GM19463 (cell line): ENCODE measurements at regions not wholly inside any gene's neighbourhood (a gene's known extent, or its start where the extent isn't known, plus 50 kb on each side); places are given as distances from the start of the nearest gene placed in this dataset.
"Not testable (repeated sequence)": the region's sequence is repeated elsewhere in the genome, so short reads cannot be mapped to it uniquely, and the experiment has no call there.

Experiments used
- ATAC-seq: cut with Tn5 transposase; IDR thresholded peaks from one replicate; pipeline ENCODE4 v1.9.1; 2021; ENCODE audit warnings: mild to moderate bottlenecking, moderate library complexity; ENCODE audit not compliant: unreplicated experiment

DNA sequence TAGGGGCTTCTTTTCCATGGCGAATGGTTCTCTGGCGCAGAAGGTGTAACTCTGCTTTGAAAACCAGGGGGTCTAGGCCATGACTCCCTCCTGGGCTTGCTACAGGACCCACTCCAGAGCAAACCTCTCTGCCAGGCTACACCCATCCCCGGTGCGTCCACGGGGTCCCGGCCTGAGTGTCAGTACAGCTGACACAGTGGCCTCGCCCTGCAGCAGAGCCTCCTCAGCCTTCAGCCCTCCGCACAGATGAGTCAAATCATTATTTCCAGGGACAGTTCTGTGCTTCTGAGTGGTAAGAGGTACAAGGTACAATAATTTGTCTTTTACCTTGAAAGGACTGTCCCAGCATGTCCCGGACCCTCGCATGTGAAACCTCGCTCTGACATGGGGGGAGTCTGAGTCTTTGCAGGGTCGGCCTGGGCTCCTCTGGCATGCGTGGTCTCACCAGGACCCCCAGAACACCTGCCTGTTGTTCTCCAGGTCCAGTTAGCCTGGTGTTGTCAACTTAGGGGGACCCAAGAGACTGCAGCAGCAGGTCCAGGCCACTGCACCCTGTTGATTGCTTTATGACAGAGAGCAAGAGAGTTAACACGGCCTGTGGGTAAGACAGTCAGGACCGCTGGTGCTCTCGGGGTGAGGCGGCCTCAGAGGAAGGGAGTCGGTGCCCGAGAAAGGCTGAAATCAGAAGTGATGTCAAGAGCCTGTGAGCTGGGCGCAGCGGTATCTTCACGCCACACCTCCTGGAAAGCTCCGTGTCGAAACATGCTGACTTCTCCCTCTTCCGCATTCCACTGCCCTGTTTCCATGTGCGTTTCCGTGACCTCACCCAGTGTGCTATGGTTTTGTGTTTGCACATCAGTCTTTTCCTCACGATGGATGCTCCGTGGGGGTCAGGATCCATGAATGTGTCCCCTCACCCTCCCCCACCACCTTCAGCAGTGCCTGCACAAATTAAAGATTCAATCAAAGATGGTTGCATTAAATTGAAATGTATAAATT, 340.1 kb downstream of the EIPR1 start:
- ATAC-seq = no peak

GRCh38 chr2:3036432-3037125, 341.0 kb downstream of the EIPR1 start:
- no peak for ATAC-seq

DNA sequence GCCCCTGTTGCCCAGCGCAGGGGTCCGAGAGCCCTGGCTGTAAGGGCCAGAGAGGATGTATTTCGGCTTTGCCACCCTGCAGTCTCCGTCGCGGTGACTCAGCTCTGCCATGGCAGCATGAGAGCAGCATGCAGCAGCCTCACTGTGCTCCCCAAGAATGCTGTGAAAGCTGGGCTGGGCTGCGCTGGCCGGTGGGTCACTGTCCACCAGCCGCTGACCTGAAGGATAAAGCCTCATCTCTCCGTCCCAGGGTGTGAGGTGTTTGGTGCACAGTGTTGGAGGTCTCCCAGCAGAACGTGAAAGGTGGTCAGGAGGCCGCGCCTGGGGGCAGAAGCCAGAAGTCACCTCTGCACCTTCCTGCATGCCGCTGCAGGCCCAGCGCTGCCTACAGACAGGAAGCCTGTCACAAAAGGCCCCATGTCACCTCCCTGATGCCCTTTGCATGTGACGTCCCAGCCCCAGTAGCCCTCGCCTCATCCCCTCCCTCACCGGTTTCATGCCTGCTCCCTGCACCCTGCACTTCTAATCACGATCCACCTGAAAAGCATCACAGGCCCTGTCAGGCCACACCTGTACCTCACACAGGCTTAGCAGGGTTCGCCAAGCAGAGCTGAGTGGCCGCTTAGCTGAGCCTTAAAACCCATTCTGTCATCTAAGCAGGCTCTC, 342.1 kb downstream of the EIPR1 start:
- no peak for ATAC-seq

DNA sequence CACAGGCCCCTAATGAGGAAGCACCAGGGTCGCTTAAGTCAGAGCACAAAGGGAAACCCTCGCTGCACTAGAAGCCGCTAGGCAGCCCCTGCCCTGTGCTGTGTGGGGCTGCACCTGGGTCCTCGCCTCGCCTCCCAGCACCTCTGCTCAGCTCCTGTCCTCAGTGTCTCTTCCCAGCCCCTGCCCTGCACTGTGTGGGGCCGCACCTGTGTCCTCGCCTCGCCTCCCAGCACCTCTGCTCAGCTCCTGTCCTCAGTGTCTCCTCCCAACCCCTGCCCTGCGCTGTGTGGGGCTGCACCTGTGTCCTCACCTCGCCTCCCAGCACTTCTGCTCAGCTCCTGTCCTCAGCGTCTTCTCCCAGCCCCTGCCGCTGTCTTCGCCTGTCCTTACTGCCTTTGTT, 342.8 kb downstream of the EIPR1 start:
- ATAC-seq = no peak

DNA sequence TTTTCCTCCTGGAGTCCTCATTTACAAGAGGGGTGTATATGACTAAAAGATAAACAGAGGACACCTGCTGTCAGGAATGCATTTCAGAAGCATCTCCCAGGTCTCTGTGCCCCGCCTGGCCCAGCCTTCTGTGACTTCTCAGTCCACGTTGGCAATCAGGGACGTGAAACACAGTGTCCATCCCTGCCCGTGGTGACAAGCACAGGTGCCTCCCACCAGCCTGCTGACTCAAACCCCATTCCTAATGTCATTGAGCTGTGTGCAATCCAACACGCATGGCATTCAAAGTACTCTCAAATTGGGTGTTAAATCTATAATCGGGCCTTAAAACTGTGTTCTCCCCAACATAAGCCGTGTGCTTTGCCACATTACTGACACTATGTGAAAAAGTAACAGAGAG, 343.2 kb downstream of the EIPR1 start:
- no peak for ATAC-seq

GRCh38 chr2:3033315-3033714, 344.3 kb downstream of the EIPR1 start:
- ATAC-seq = no peak

DNA sequence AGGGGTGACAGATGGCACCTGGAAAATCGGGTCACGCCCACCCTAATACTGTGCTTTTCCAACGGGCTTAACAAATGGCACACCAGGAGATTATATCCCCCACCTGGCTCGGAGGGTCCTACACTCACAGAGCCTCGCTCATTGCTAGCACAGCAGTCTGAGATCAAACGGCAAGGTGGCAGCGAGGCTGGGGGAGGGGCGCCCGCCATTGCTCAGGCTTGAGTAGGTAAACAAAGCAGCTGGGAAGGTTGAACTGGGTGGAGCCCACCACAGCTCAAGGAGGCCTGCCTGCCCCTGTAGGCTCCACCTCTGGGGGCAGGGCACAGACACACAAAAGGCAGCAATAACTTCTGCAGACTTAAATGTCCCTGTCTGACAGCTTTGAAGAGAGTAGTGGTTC, 346.8 kb downstream of the EIPR1 start:
- ATAC-seq = not testable (repeated sequence)

GRCh38 chr2:3025984-3026383, 351.6 kb downstream of the EIPR1 start:
- ATAC-seq = no peak

DNA sequence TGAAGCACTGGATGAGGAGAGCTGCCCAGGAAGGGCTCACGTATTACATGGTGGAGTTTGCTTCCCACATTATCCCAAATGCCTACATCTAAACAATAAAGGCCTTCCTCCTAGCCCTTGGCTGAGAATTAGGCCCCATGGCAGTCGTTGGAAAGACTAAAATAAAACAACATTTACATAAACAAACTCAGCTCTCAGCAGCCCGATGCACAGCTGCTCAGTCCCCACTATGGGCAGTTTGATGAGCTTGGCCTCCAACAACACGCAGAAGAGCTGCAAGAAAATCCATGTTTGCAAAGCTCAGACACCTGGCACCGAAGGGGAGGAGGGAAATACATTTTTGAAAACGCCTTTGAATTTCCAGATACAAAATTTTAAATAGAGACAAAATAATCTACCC, 352.4 kb downstream of the EIPR1 start:
- ATAC-seq = no peak

GRCh38 chr2:3024401-3024935, 353.1 kb downstream of the EIPR1 start:
- no peak for ATAC-seq

- no peak for ATAC-seq
These were observed 354.1 kb downstream of the EIPR1 start for GRCh38 chr2:3023531-3023930.

DNA sequence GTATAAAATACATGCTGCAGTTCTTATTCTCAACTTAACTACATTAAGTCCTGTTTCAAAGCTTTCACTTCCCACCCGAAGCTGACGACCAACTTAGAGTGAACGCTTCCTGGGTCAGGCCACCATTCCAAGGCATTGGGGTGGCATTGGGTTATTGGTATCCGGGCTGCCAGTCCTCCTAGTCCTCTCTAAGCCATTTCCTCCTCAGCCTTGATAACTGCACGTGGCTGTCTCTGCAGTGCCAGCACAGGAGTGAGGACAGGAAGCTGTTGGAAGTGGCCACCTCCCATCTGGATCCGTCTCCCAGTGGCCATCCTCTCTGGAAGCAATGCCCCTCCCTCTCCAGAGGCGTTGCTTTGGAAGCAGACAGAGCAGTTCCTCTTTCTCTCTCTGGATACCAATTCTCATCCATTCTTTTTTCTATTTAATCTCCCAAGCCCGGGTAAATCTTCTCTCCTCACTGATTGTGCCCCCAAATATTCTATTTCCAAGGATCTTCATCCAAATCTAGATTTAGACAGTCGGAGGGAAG, 354.7 kb downstream of the EIPR1 start:
- ATAC-seq = no peak

DNA sequence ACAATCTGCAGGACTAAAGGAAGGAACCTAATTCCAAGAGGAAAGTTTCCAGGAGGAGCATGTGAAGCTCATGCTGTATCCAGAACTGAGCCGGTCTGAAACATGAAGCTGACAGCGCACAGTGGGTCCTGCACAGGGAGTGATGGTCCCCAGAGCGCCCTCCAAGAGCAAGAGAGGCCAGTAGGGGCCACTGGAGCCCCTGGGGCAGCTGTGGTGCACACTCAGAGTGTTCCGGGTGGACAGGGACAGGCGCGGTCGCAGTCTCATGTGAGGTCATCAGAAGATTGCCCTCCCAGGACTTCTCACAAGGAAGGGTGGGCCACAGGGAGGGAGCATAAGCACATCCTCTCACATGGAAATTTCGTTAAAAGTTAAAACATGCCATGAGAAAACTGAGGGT, 355.9 kb downstream of the EIPR1 start:
- no peak for ATAC-seq

GRCh38 chr2:3010001-3010400, 367.6 kb downstream of the EIPR1 start:
- no peak for ATAC-seq

DNA sequence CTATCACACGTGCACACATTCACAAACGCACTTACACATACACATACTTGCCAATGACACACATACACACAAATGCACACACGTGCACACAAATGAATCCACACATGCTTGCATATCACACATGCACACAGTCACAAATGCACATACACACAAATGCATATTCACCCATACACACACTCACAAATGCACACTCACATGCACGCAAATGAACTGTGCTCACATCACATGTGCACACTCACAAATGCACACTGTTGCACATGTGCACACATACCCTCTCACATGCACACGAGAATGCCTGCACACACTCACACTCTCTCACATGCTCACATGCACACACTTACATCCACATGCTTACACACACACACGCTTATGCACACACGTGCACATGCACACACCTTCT, 368.1 kb downstream of the EIPR1 start:
- no peak for ATAC-seq

- ATAC-seq = no peak
These were observed 368.6 kb downstream of the EIPR1 start for GRCh38 chr2:3009005-3009404.

DNA sequence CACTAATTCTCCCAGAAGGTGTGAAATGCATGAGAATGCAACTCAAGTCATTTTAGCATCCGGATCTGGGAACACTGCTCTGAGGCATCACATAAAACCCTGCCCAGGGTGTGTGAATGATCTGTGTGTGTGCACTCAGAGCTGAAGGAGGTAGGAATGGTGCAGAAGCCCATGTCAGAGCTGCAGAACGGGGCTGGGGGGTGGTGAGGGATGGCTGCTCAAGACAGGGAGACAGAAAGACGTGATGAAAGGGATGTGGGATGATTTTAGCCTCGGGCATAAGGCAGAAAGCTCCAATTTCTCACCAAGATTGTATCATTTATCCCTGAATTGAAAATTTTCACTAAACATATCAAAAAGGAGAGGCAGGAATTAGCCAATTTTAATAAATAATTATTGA, 369.1 kb downstream of the EIPR1 start:
- ATAC-seq = no peak

GRCh38 chr2:3007135-3007534, 370.5 kb downstream of the EIPR1 start:
- no peak for ATAC-seq

DNA sequence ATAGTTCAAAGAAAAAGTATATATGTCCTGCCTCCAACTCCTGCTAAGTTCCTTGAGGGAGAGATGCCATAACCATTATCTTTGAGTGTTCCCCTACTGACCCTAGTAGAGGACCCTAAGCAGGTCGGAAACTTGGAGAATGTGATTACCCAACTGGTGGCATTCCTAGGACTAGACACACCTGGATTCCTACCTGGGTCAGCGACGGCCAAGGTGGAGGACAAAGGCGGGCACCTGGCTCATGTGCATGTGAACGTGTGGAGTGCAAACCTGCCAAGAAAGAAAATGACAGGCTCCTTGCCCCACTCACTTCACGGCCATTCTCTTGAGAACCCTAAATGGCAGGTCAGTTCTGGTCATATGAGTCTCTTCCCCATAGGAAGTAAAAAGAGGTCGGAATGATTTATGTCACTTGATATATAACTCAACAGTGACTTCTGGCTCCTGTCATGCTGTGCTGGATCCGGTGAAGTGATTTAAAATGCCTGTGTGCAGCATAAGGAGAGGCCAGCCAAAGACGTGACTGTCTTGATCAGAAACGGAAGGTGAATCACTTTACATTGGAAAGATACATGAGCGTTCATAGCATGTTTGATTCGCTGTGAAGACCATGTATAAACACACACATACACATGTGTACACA, 371.6 kb downstream of the EIPR1 start:
- ATAC-seq = no peak
